ENCODE measurements at regions not wholly inside any gene's neighbourhood (a gene's known extent, or its start where the extent isn't known, plus 50 kb on each side); places are given as distances from the start of the nearest gene placed in this dataset.

DNA sequence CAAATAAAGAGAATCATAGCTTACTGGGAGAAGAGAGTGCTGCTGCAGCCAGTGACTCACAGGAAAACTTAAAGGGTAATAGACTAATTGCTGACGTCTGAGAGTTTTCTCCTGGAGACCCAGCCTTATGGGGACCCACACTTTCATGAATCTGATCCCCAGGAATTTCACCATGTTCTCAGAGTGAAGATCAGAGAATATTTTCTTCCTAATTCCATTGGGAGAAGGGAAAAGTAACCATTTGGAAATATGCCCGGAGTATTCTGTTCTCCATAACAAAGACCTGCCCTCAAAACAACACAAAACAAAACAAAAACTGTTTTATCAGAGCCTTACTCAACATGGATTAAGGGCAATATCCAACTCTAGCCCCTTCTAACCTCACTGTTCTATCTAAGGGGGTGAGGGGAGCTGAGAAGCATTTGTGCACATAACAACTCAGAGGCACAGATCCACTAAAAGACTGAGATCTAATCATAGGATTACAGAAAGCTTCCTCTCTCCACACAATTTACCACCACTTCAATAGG lies 168.2 kb upstream of the SSTR4 start:
- Histone ChIP-seq H3K4me1 (ENCODE audit: control insufficient read depth, insufficient read depth, low read length) (no peaks in the 10 kb centered on the region), H3K4me3 (ENCODE audit: insufficient read depth, low read depth, low read length) (no peak overlapping the region), H3K9ac (ENCODE audit: low read depth, low read length) (no peak overlapping the region), H3K14ac (replicated peaks; ENCODE audit: low read depth, low read length) (no peak overlapping the region), H4K5ac (ENCODE audit: low read depth, low read length) (no peak overlapping the region), H3K4me2 (ENCODE audit: low read depth, low read length) (no peak overlapping the region), H4K91ac (ENCODE audit: insufficient read depth, low read depth, low read length) (no peak overlapping the region), H3K9me1 (ENCODE audit: insufficient read depth, low read length) (no peaks in the 10 kb centered on the region), H2BK120ac (ENCODE audit: low read depth, low read length) (no peak overlapping the region), H3K27ac (ENCODE audit: insufficient read depth, low read length) (no peak overlapping the region), H4K8ac (ENCODE audit: low read depth in 2 of 2, low read length in 2 of 2) (no peak overlapping the region), H3K27me3 (ENCODE audit: control insufficient read depth, insufficient read depth, low read length) (no peaks in the 10 kb centered on the region; the same call in 1 of the 2 replicates), H3K79me1 (ENCODE audit: low read depth in 1 of 2, low read length in 2 of 2) (no peaks in the 10 kb centered on the region), H3K56ac (ENCODE audit: extremely low read depth, insufficient read depth, low read length) (no peak overlapping the region), H2BK20ac (ENCODE audit: low read depth, low read length) (no peak overlapping the region), H3K9me3 (ENCODE audit: control insufficient read depth, insufficient read depth, low read length) (no peaks in the 10 kb centered on the region), H3K18ac (ENCODE audit: low read depth, low read length) (no peak overlapping the region), H4K20me1 (ENCODE audit: insufficient read depth, low read length) (no peaks in the 10 kb centered on the region), H2AK5ac (ENCODE audit: low read depth, low read length) (no peak overlapping the region), H2BK5ac (ENCODE audit: low read depth, low read length, poor library complexity, severe bottlenecking) (no peak overlapping the region), H2AFZ (replicated peaks; ENCODE audit: low read length, poor library complexity) (no peak overlapping the region), H2BK15ac (ENCODE audit: low read depth, low read length) (no peak overlapping the region), H3K36me3 (ENCODE audit: control insufficient read depth, insufficient read depth, low read length) (no peaks in the 10 kb centered on the region), H2AK9ac (replicated peaks; ENCODE audit: low read depth, low read length, poor library complexity) (no peak overlapping the region), H3K23ac (ENCODE audit: low read depth, low read length) (no peak overlapping the region), H3K4ac (ENCODE audit: low read depth, low read length) (no peak overlapping the region)
- CTCF ChIA-PET, result interaction anchor here (0.6 kb wide), 1 partner anchor 71 kb away, joined by 3 read pairs; no protein-coding TSS in a partner anchor
- POLR2A ChIA-PET (ENCODE audit: unreplicated experiment), result no interaction called here
- in situ Hi-C loops (cut with MboI; ENCODE audit: low sequenced_read_pairs), result no loop called here
- dilution Hi-C loops (cut with HindIII; ENCODE audit: low sequenced_read_pairs, unreplicated experiment), result no loop called here
- ATAC-seq (ENCODE audit: low read depth) (no peak), DNase-seq (no peak)
- no CpG with 5 or more reads among the region's 2 CpGs for WGBS, 2 experiments (ENCODE audit: extremely low coverage in 2 of 2, insufficient read length in 1 of 2)
- no TSS peak for BruUV-seq (replicated peaks)
- intact Hi-C loops (cut with micrococcal nuclease), result no loop called here
- TF ChIP-seq RAD21 (IDR thresholded peaks at IDR 0.05; ENCODE audit: low read length) (no peak), MXI1 (IDR thresholded peaks at IDR 0.05; ENCODE audit: borderline replicate concordance, low read depth, low read length) (no peak), FOS (IDR thresholded peaks at IDR 0.05; ENCODE audit: low read depth, low read length) (no peak), RFX5 (IDR thresholded peaks at IDR 0.05; ENCODE audit: low read depth, low read length) (no peak), MAZ (IDR thresholded peaks at IDR 0.05; ENCODE audit: borderline replicate concordance, low read depth, low read length) (no peak), SMC3 (IDR thresholded peaks at IDR 0.05; ENCODE audit: low read depth, low read length) (no peak), CEBPB (IDR thresholded peaks at IDR 0.05; ENCODE audit: low read depth, low read length) (no peak), RCOR1 (IDR thresholded peaks at IDR 0.05; ENCODE audit: insufficient replicate concordance, low read length) (no peak)
- TF ChIP-seq, protein P1, sequence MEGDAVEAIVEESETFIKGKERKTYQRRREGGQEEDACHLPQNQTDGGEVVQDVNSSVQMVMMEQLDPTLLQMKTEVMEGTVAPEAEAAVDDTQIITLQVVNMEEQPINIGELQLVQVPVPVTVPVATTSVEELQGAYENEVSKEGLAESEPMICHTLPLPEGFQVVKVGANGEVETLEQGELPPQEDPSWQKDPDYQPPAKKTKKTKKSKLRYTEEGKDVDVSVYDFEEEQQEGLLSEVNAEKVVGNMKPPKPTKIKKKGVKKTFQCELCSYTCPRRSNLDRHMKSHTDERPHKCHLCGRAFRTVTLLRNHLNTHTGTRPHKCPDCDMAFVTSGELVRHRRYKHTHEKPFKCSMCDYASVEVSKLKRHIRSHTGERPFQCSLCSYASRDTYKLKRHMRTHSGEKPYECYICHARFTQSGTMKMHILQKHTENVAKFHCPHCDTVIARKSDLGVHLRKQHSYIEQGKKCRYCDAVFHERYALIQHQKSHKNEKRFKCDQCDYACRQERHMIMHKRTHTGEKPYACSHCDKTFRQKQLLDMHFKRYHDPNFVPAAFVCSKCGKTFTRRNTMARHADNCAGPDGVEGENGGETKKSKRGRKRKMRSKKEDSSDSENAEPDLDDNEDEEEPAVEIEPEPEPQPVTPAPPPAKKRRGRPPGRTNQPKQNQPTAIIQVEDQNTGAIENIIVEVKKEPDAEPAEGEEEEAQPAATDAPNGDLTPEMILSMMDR (conservative IDR thresholded peaks at IDR 0.05; ENCODE audit: low read depth, low read length), result no peak
- TF ChIP-seq, protein P2, sequence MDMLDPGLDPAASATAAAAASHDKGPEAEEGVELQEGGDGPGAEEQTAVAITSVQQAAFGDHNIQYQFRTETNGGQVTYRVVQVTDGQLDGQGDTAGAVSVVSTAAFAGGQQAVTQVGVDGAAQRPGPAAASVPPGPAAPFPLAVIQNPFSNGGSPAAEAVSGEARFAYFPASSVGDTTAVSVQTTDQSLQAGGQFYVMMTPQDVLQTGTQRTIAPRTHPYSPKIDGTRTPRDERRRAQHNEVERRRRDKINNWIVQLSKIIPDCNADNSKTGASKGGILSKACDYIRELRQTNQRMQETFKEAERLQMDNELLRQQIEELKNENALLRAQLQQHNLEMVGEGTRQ (IDR thresholded peaks at IDR 0.05; ENCODE audit: low read depth, low read length), result no peak
- TF ChIP-seq, protein P3, sequence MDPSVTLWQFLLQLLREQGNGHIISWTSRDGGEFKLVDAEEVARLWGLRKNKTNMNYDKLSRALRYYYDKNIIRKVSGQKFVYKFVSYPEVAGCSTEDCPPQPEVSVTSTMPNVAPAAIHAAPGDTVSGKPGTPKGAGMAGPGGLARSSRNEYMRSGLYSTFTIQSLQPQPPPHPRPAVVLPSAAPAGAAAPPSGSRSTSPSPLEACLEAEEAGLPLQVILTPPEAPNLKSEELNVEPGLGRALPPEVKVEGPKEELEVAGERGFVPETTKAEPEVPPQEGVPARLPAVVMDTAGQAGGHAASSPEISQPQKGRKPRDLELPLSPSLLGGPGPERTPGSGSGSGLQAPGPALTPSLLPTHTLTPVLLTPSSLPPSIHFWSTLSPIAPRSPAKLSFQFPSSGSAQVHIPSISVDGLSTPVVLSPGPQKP (IDR thresholded peaks at IDR 0.05; ENCODE audit: borderline replicate concordance, low read depth, low read length), result no peak
